BLaER1 treated with 17β-estradiol and CSF1 and Interleukin-3, amounts not matched to agents 10 nM and 100 nM (cell line): ENCODE measurements at regions not wholly inside any gene's neighbourhood (a gene's known extent, or its start where the extent isn't known, plus 50 kb on each side); places are given as distances from the start of the nearest gene placed in this dataset.

ENCODE experiments used
- H3K27ac ChIP-seq, 11 experiments: shearing (Covaris generic); formaldehyde crosslinking; 2 replicates each; pipeline ENCODE4 v1.8.1; 2022
- H3K27me3 ChIP-seq, 11 experiments: shearing (Covaris generic); formaldehyde crosslinking; 2 replicates each; pipeline ENCODE4 v1.8.1; 2022
- H3K36me3 ChIP-seq, 11 experiments: shearing (Covaris generic); formaldehyde crosslinking; 2 replicates each; pipeline ENCODE4 v1.8.1; 2022
- H3K4me1 ChIP-seq, 10 experiments: shearing (Covaris generic); formaldehyde crosslinking; 2 replicates each; pipeline ENCODE4 v1.8.1; 2022
- H3K4me2 ChIP-seq, 11 experiments: shearing (Covaris generic); formaldehyde crosslinking; 2 replicates each; pipeline ENCODE4 v1.8.1; 2022
- H3K4me3 ChIP-seq, 10 experiments: shearing (Covaris generic); formaldehyde crosslinking; 2 replicates each; pipeline ENCODE4 v1.8.1; 2022
- H3K9ac ChIP-seq, 11 experiments: shearing (Covaris generic); formaldehyde crosslinking; 2 replicates each; pipeline ENCODE4 v1.8.1; 2022
- H3K9me3 ChIP-seq, 11 experiments: shearing (Covaris generic); formaldehyde crosslinking; replicated peaks in 1 of 11; 2 replicates each; pipeline ENCODE4 v1.8.1; 2022
- H4K20me1 ChIP-seq, 11 experiments: shearing (Covaris generic); formaldehyde crosslinking; 2 replicates each; pipeline ENCODE4 v1.8.1; 2022
- Cebpa-rat ChIP-seq, 11 experiments: shearing (Covaris generic); IDR thresholded peaks; 2 replicates each; pipeline ENCODE4 v1.8.1; 2022

GRCh38 chr5:121121786-121122185 lies 657.7 kb downstream of the PRR16 start:
- Histone ChIP-seq H4K20me1 (no peaks in the 10 kb centered on the region), H3K4me3 (no peak overlapping the region), H3K27ac (no peak overlapping the region), H3K4me1 (no peaks in the 10 kb centered on the region), H3K27me3 (no peaks in the 10 kb centered on the region), H3K4me2 (no peak overlapping the region), H3K36me3 (no peaks in the 10 kb centered on the region), H3K9me3 (no peaks in the 10 kb centered on the region), H3K9ac (no peak overlapping the region)
- TF ChIP-seq Cebpa-rat (IDR thresholded peaks at IDR 0.05) = no peak

DNA sequence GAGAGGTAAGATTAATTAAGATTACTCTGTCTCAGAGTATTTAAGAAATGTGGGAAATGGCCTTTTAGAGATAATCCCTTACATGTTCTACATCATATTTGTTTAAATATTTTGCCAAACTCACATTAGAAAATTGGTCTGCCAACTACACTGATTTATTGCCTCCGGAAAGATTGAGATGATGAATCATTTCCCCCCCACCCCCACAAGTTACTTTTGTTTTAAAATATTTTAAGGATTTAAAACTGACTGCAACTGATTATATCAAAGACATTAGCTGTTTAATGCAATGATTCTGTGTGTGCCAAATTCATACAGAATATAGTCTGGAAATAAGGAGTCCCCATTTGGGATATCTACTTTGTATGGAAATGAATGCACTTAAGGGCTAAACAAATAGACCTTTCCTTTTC lies 674.4 kb downstream of the PRR16 start:
- H3K27ac ChIP-seq = no peak overlapping the region

DNA sequence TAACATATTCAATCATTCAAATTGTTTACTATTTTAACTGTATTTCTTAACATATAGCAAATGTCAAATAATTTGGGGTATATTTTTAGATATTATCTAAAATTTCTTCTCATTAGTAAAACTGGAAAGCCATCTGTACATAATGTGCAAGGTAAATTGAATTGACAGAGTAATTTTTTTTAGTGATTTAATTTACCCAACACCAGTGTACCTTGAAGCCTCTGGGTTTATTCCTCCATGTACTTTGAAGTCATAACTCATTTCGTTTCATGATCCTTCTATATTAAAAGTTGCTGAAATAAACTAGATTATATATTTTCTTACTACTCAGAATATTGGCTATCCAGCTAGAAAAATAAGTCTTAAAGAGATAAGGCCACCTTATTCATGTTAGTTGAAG lies 674.9 kb downstream of the PRR16 start:
- H3K9ac ChIP-seq = no peak overlapping the region
- H3K36me3 ChIP-seq = no peaks in the 10 kb centered on the region
- no peaks in the 10 kb centered on the region for H3K27me3 ChIP-seq
- no peak overlapping the region for H3K27ac ChIP-seq
- H3K4me3 ChIP-seq = no peak overlapping the region
- no peaks in the 10 kb centered on the region for H4K20me1 ChIP-seq
- no peaks in the 10 kb centered on the region for H3K4me1 ChIP-seq
- no peak overlapping the region for H3K4me2 ChIP-seq
- no peak for TF ChIP-seq Cebpa-rat (IDR thresholded peaks at IDR 0.05)
- H3K9me3 ChIP-seq = no peaks in the 10 kb centered on the region

More for the DNA sequence above, 674.4 kb downstream of the PRR16 start:
- TF ChIP-seq Cebpa-rat (IDR thresholded peaks at IDR 0.05) = no peak
- no peak overlapping the region for H3K9ac ChIP-seq
- H3K36me3 ChIP-seq = no peaks in the 10 kb centered on the region
- H3K4me1 ChIP-seq = no peaks in the 10 kb centered on the region
- H3K27me3 ChIP-seq = no peaks in the 10 kb centered on the region
- no peak overlapping the region for H3K4me2 ChIP-seq
- no peak overlapping the region for H3K4me3 ChIP-seq
- no peaks in the 10 kb centered on the region for H3K9me3 ChIP-seq
- no peaks in the 10 kb centered on the region for H4K20me1 ChIP-seq

GRCh38 chr5:121144764-121145163 lies 680.7 kb downstream of the PRR16 start:
- Histone ChIP-seq H3K9ac (no peak overlapping the region), H3K4me3 (no peak overlapping the region), H3K27me3 (no peaks in the 10 kb centered on the region), H3K9me3 (no peaks in the 10 kb centered on the region), H3K36me3 (no peaks in the 10 kb centered on the region), H3K27ac (no peak overlapping the region), H3K4me2 (no peak overlapping the region), H4K20me1 (no peaks in the 10 kb centered on the region), H3K4me1 (no peaks in the 10 kb centered on the region)
- TF ChIP-seq Cebpa-rat (IDR thresholded peaks at IDR 0.05) = no peak

DNA sequence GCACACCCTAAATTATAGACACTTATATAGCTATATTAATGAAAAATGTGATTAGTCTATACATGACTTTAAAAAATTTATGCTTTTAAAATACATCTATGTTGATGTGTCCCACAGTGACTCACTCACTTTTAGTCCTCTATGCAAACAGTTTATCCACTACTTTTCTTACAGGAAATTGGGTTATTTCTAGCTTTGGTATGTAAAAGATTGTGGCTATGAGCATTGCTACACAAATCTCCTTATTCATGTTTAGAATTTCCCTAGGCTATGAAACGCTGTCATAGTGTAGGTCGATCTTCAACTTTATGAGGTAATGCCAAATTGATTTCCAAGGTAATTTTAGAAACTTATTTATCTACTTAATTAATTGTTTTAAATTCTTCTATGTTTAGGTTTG lies 687.4 kb downstream of the PRR16 start:
- Histone ChIP-seq H3K9ac (no peak overlapping the region), H3K4me2 (no peak overlapping the region)
- TF ChIP-seq Cebpa-rat (IDR thresholded peaks at IDR 0.05) = no peak

DNA sequence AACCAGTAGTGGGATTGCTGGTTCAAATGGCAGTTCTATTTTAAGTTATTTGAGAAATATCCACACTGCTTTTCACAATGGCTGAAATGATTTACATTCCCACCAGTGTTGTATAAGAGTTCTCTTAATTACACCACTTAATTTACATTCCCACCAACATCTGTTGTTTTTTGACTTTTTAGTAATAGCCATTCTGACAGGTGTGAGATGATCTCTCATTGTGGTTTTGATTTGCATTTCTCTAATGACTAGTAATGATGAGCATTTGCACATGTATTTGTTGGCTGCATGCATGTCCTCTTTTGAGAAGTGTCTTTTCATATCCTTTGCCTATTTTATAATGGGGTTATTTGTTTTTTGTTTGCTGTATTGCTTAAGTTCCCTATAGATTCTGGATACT lies 688.3 kb downstream of the PRR16 start:
- Histone ChIP-seq H3K4me3 (no peak overlapping the region), H3K27ac (no peak overlapping the region), H3K4me2 (no peak overlapping the region), H3K4me1 (no peaks in the 10 kb centered on the region), H3K9ac (no peak overlapping the region), H3K9me3 (no peaks in the 10 kb centered on the region), H3K27me3 (no peaks in the 10 kb centered on the region), H3K36me3 (no peaks in the 10 kb centered on the region), H4K20me1 (no peaks in the 10 kb centered on the region)
- no peak for TF ChIP-seq Cebpa-rat (IDR thresholded peaks at IDR 0.05)

More for the DNA sequence above, 687.4 kb downstream of the PRR16 start:
- Histone ChIP-seq H3K27me3 (no peaks in the 10 kb centered on the region), H3K27ac (no peak overlapping the region), H3K36me3 (no peaks in the 10 kb centered on the region), H3K4me1 (no peaks in the 10 kb centered on the region), H3K4me3 (no peak overlapping the region), H4K20me1 (no peaks in the 10 kb centered on the region), H3K9me3 (no peaks in the 10 kb centered on the region)

DNA sequence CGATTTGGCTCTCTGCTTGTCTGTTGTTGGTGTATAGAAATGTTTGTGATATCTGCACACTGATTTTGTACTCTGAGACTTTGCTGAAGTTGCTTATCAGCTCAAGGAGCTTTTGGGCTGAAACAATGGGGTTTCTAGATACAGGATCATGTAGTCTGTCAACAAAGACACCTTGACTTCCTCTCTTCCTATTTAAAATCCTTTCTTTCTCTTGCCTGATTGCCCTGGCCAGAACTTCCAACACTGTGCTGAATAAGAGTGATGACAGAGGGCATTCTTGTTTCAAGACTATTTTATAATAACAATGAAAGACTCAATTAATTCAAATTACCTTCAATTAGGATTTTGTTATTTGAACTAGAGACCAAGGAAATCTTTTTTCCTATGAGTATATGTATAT lies 692.5 kb downstream of the PRR16 start:
- Histone ChIP-seq H3K27ac (no peak overlapping the region), H3K4me3 (no peak overlapping the region), H3K4me1 (no peaks in the 10 kb centered on the region), H3K27me3 (no peaks in the 10 kb centered on the region), H3K36me3 (no peaks in the 10 kb centered on the region), H3K4me2 (no peak overlapping the region), H3K9me3 (no peaks in the 10 kb centered on the region), H4K20me1 (no peaks in the 10 kb centered on the region), H3K9ac (no peak overlapping the region)
- TF ChIP-seq Cebpa-rat (IDR thresholded peaks at IDR 0.05) = no peak

GRCh38 chr5:121158451-121158850 lies 693.2 kb upstream of the FTMT start:
- no peaks in the 10 kb centered on the region for H3K4me1 ChIP-seq
- H3K27ac ChIP-seq = no peak overlapping the region
- no peak overlapping the region for H3K4me2 ChIP-seq
- H3K36me3 ChIP-seq = no peaks in the 10 kb centered on the region
- no peak overlapping the region for H3K4me3 ChIP-seq
- H3K9ac ChIP-seq = no peak overlapping the region
- H4K20me1 ChIP-seq = no peaks in the 10 kb centered on the region
- no peak for TF ChIP-seq Cebpa-rat (IDR thresholded peaks at IDR 0.05)
- H3K9me3 ChIP-seq = no peaks in the 10 kb centered on the region
- no peaks in the 10 kb centered on the region for H3K27me3 ChIP-seq

DNA sequence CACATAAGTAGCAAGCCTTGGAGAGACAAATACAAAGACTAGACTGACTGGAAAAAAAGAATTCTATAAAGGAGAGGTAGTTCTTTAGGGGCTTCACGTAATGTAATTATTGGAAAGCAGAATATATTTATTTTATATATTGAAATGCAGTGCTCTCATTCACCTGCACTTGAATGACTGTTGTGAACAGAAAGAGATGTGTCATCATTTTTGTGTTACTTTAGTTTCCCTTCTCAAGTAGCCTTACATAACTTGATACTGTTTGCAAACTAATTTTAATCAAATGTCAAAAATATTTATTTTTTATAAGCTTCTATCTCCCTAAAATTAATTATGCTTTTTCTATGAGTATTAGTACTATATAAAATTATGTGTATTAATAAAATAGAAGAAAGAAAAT lies 691.1 kb upstream of the FTMT start:
- H3K9ac ChIP-seq = no peak overlapping the region
- H4K20me1 ChIP-seq = no peaks in the 10 kb centered on the region
- H3K4me3 ChIP-seq = no peak overlapping the region
- 0 out of 20 replicates have a peak, but pooled peaks cover 0 to 7% (median 0%) of the 10 kb centered on the region in 10 experiments for H3K4me1 ChIP-seq
- H3K27ac ChIP-seq = no peak overlapping the region
- TF ChIP-seq Cebpa-rat (IDR thresholded peaks at IDR 0.05) = no peak
- no peaks in the 10 kb centered on the region for H3K36me3 ChIP-seq
- H3K27me3 ChIP-seq = no peaks in the 10 kb centered on the region
- no peak overlapping the region for H3K4me2 ChIP-seq
- H3K9me3 ChIP-seq = no peaks in the 10 kb centered on the region

DNA sequence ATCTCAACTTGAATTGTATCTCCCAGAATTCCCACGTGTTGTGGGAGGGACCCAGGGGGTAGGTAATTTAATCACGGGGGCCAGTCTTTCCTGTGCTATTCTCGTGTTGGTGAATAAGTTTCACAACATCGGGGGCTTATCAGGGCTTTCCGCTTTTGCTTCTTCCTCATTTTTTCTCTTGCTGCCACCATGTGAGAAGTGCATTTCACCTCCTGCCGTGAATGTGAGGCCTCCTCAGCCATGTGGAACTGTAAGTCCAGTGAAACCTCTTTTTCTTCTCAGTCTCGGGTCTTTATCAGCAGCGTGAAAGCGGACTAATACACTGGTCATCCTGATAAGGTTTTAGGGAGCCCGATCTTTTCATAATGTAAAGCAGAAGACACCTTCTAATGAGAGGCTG lies 687.0 kb upstream of the FTMT start:
- no peak overlapping the region for H3K4me3 ChIP-seq
- no peaks in the 10 kb centered on the region for H4K20me1 ChIP-seq
- H3K36me3 ChIP-seq = no peaks in the 10 kb centered on the region
- TF ChIP-seq Cebpa-rat (IDR thresholded peaks at IDR 0.05) = no peak
- H3K27me3 ChIP-seq = no peaks in the 10 kb centered on the region
- H3K4me1 ChIP-seq = 0 out of 20 replicates have a peak, but pooled peaks cover 0 to 7% (median 0%) of the 10 kb centered on the region in 10 experiments
- no peak overlapping the region for H3K27ac ChIP-seq
- H3K9me3 ChIP-seq = no peaks in the 10 kb centered on the region
- peak overlapping the region in 2 of 11 experiments; percentile 28 to 37; a peak in 2 of 22 replicates for H3K4me2 ChIP-seq
- H3K9ac ChIP-seq = no peak overlapping the region
